Keratinocyte (primary cell): ENCODE measurements at regions not wholly inside any gene's neighbourhood (a gene's known extent, or its start where the extent isn't known, plus 50 kb on each side); places are given as distances from the start of the nearest gene placed in this dataset.

Source experiments
- DNase-seq: peaks from one replicate; pipeline ENCODE4 v3.0.0-alpha.2; 2011; ENCODE audit warnings: low read depth, missing footprints, low spot score
- FAIRE-seq: peaks from 2 replicates; lab custom pipeline; 2011; peaks lifted over from hg19 to GRCh38; lab: Jason Lieb, UNC
- H2AFZ ChIP-seq: 2 replicates; pipeline ENCODE4 v1.6.0; 2012; ENCODE audit warnings: low read length, control low read depth, inconsistent platforms; ENCODE audit not compliant: control insufficient read depth
- H3K27ac ChIP-seq: 2 replicates; pipeline ENCODE4 v1.5.1; 2011; ENCODE audit warnings: low read length; ENCODE audit not compliant: control insufficient read depth, insufficient read depth
- H3K27me3 ChIP-seq: 3 replicates; pipeline ENCODE4 v1.6.0; 2011; ENCODE audit warnings: low read length; ENCODE audit not compliant: control insufficient read depth, insufficient read depth; ENCODE audit errors: extremely low read depth
- H3K36me3 ChIP-seq, 2 experiments: 2 replicates in 1 of 2; 3 replicates in 1 of 2; pipeline ENCODE4 v1.5.1; 2011; ENCODE audit warnings: low read length in 2 of 2, mild to moderate bottlenecking in 1 of 2; ENCODE audit not compliant: control insufficient read depth in 2 of 2, insufficient read depth in 2 of 2; ENCODE audit errors: extremely low read depth in 1 of 2
- H3K4me1 ChIP-seq: 3 replicates; pipeline ENCODE4 v1.5.1; 2011; ENCODE audit warnings: low read length; ENCODE audit not compliant: control insufficient read depth, insufficient read depth; ENCODE audit errors: extremely low read depth
- H3K4me2 ChIP-seq: 3 replicates; pipeline ENCODE4 v1.6.0; 2011; ENCODE audit warnings: low read depth, low read length; ENCODE audit not compliant: control insufficient read depth, insufficient read depth; ENCODE audit errors: extremely low read depth
- H3K4me3 ChIP-seq, 3 experiments: fragments of 200-600 bp in 1 of 3; sonication (generic) in 1 of 3; 2 replicates in 2 of 3; 3 replicates in 1 of 3; pipeline ENCODE4 v1.5.1; 2011 to 2016; ENCODE audit warnings: low read length in 3 of 3, mild to moderate bottlenecking in 3 of 3, control low read depth in 2 of 3, inconsistent platforms in 1 of 3, low read depth in 1 of 3, mixed read lengths in 1 of 3, mixed run types in 1 of 3, moderate library complexity in 1 of 3; ENCODE audit not compliant: control insufficient read depth in 2 of 3, insufficient read depth in 2 of 3; ENCODE audit errors: extremely low read depth in 1 of 3
- H3K79me2 ChIP-seq: 2 replicates; pipeline ENCODE4 v1.6.0; 2012; ENCODE audit warnings: low read length; ENCODE audit not compliant: control insufficient read depth, insufficient read depth
- H3K9ac ChIP-seq: 3 replicates; pipeline ENCODE4 v1.6.0; 2011; ENCODE audit warnings: low read length; ENCODE audit not compliant: control insufficient read depth, insufficient read depth; ENCODE audit errors: extremely low read depth
- H3K9me1 ChIP-seq: 3 replicates; pipeline ENCODE4 v1.6.0; 2011; ENCODE audit warnings: low read length; ENCODE audit not compliant: control insufficient read depth, insufficient read depth; ENCODE audit errors: extremely low read depth
- H3K9me3 ChIP-seq: 2 replicates; pipeline ENCODE4 v1.5.1; 2012; ENCODE audit warnings: low read depth, low read length; ENCODE audit not compliant: control insufficient read depth
- H4K20me1 ChIP-seq: 3 replicates; pipeline ENCODE4 v1.6.0; 2011; ENCODE audit warnings: low read length; ENCODE audit not compliant: control insufficient read depth, insufficient read depth; ENCODE audit errors: extremely low read depth
- EZH2 ChIP-seq: IDR thresholded peaks from one replicate; pipeline ENCODE4 v1.6.1; 2012; ENCODE audit warnings: inconsistent platforms, mild to moderate bottlenecking, low read length, moderate library complexity
- dilution Hi-C: fragments of 300-500 bp; cut with MboI; formaldehyde crosslinking; loops from one replicate; pipeline ENCODE4 v1.7.0; 2020; ENCODE audit warnings: low sequenced_read_pairs; ENCODE audit not compliant: extremely low pct_ligation_motif_present
- TF ChIP-seq, protein P1 (sequence below), 3 experiments: IDR thresholded peaks in 1 of 3; conservative IDR thresholded peaks in 1 of 3; optimal IDR thresholded peaks in 1 of 3; 2 replicates in 2 of 3; 3 replicates in 1 of 3; pipeline versions ENCODE3 to v1.5.1; 2011; ENCODE audit warnings: low read length in 3 of 3, mild to moderate bottlenecking in 3 of 3, moderate library complexity in 2 of 3, control low read depth in 1 of 3, inconsistent platforms in 1 of 3; ENCODE audit not compliant: insufficient read depth in 2 of 3; ENCODE audit errors: extremely low read depth in 1 of 3

DNA sequence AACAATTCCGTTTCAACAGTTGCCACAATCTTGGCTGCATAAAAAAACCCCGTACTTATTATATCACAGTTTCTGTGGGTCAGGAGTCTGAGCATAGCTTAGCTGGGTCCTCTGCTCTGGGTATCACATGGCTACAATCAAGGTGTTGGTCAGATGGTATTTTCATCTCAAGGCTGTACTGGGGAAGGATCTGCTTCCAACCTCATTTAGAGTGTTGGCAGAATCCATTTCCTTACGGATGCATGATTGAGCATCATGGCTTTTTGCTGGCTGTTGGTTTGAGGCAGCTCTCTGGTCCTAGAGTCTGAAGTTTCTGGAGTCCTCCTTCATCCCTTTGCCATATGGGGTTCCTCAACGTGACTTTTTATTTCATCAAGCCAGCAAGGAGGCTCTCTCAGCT lies 177.0 kb downstream of the HAPSTR1 start:
- TF ChIP-seq, protein P1, sequence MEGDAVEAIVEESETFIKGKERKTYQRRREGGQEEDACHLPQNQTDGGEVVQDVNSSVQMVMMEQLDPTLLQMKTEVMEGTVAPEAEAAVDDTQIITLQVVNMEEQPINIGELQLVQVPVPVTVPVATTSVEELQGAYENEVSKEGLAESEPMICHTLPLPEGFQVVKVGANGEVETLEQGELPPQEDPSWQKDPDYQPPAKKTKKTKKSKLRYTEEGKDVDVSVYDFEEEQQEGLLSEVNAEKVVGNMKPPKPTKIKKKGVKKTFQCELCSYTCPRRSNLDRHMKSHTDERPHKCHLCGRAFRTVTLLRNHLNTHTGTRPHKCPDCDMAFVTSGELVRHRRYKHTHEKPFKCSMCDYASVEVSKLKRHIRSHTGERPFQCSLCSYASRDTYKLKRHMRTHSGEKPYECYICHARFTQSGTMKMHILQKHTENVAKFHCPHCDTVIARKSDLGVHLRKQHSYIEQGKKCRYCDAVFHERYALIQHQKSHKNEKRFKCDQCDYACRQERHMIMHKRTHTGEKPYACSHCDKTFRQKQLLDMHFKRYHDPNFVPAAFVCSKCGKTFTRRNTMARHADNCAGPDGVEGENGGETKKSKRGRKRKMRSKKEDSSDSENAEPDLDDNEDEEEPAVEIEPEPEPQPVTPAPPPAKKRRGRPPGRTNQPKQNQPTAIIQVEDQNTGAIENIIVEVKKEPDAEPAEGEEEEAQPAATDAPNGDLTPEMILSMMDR (optimal IDR thresholded peaks at IDR 0.05 in 1 of 3, IDR thresholded peaks at IDR 0.05 in 1 of 3, conservative IDR thresholded peaks at IDR 0.05 in 1 of 3; ENCODE audit: extremely low read depth in 1 of 3, insufficient read depth in 2 of 3, low read length in 3 of 3): no peak
- no peak for TF ChIP-seq EZH2
- H3K9me1 ChIP-seq: no peaks in the 10 kb centered on the region
- no peaks in the 10 kb centered on the region for H3K4me1 ChIP-seq
- H3K27ac ChIP-seq: no peak overlapping the region
- H2AFZ ChIP-seq: no peak overlapping the region
- H3K27me3 ChIP-seq: no peaks in the 10 kb centered on the region
- dilution Hi-C loops: no loop called here
- H3K4me3 ChIP-seq: no peak overlapping the region
- H3K9me3 ChIP-seq: no peaks in the 10 kb centered on the region
- H4K20me1 ChIP-seq: no peaks in the 10 kb centered on the region
- H3K36me3 ChIP-seq: no peaks in the 10 kb centered on the region
- FAIRE-seq: no peak
- H3K79me2 ChIP-seq: no peaks in the 10 kb centered on the region
- no peak overlapping the region for H3K9ac ChIP-seq
- H3K4me2 ChIP-seq: no peak overlapping the region
- DNase-seq: no peak

DNA sequence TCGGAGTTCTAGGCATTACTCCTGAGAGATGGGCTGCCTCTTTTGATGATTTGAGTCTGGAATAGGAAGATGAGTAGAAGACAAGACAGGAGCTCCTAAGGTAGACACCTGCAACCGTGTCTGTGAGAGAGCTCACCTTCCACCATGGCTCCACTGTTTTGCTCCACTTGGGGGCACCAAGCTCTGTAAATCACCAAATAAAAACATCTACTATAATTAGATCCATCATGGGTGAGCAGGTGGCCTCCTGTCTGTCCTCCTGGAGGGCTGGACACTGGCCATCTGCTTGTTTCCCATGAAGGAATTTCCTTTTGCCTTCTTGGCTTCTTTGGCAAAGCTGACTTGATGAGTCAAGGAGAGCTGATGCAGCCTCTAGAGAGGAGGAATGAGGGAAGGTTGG lies 179.0 kb downstream of the HAPSTR1 start:
- Histone ChIP-seq H3K4me3 (no peak overlapping the region), H3K9me3 (no peaks in the 10 kb centered on the region), H3K9ac (no peak overlapping the region), H4K20me1 (no peaks in the 10 kb centered on the region), H3K79me2 (no peaks in the 10 kb centered on the region), H3K36me3 (no peaks in the 10 kb centered on the region), H2AFZ (no peak overlapping the region), H3K4me1 (no peaks in the 10 kb centered on the region), H3K27me3 (no peaks in the 10 kb centered on the region), H3K27ac (no peak overlapping the region), H3K9me1 (no peaks in the 10 kb centered on the region), H3K4me2 (no peak overlapping the region)
- FAIRE-seq (no peak), DNase-seq (no peak)
- dilution Hi-C loops: no loop called here
- TF ChIP-seq, protein P1 (optimal IDR thresholded peaks at IDR 0.05 in 1 of 3, IDR thresholded peaks at IDR 0.05 in 1 of 3, conservative IDR thresholded peaks at IDR 0.05 in 1 of 3; ENCODE audit: extremely low read depth in 1 of 3, insufficient read depth in 2 of 3, low read length in 3 of 3): no peak
- TF ChIP-seq EZH2: no peak
